Glutamatergic neuron (in vitro differentiated cells): ENCODE measurements at regions not wholly inside any gene's neighbourhood (a gene's known extent, or its start where the extent isn't known, plus 50 kb on each side); places are given as distances from the start of the nearest gene placed in this dataset.

Source experiments
- DNase-seq: peaks from one replicate; pipeline ENCODE4 v3.0.0; 2022
- H3K27ac Mint-ChIP-seq: one replicate; pipeline ENCODE4 v1.8.0; 2020; ENCODE audit warnings: mild to moderate bottlenecking, mixed read lengths, inconsistent platforms; ENCODE audit not compliant: unreplicated experiment
- H3K27me3 Mint-ChIP-seq: one replicate; pipeline ENCODE4 v1.8.0; 2020; ENCODE audit warnings: mild to moderate bottlenecking, moderate library complexity, mixed read lengths, inconsistent platforms; ENCODE audit not compliant: unreplicated experiment
- H3K36me3 Mint-ChIP-seq: one replicate; pipeline ENCODE4 v1.8.0; 2020; ENCODE audit warnings: mild to moderate bottlenecking, mixed read lengths, inconsistent platforms; ENCODE audit not compliant: unreplicated experiment
- H3K4me1 Mint-ChIP-seq: one replicate; pipeline ENCODE4 v1.8.0; 2020; ENCODE audit warnings: mild to moderate bottlenecking, low read depth, mixed read lengths, inconsistent platforms; ENCODE audit not compliant: unreplicated experiment
- H3K4me3 Mint-ChIP-seq: one replicate; pipeline ENCODE4 v1.8.0; 2020; ENCODE audit warnings: mild to moderate bottlenecking, mixed read lengths, inconsistent platforms; ENCODE audit not compliant: unreplicated experiment
- H3K9me3 Mint-ChIP-seq: one replicate; pipeline ENCODE4 v1.8.0; 2020; ENCODE audit warnings: mild to moderate bottlenecking, moderate library complexity, mixed read lengths, inconsistent platforms; ENCODE audit not compliant: unreplicated experiment
- CTCF ChIP-seq: fragments of 200-600 bp; sonication (generic); IDR thresholded peaks from one replicate; pipeline ENCODE4 v1.5.0; 2021; ENCODE audit not compliant: partially characterized antibody, unreplicated experiment

- peaks cover 5% of the 10 kb centered on the region for H3K4me1 Mint-ChIP-seq
Observed at GRCh38 chr6:15901141-15902115, 227.5 kb upstream of the MYLIP start.

GRCh38 chr6:15898693-15899092, 230.2 kb upstream of the MYLIP start:
- no peak overlapping the region for H3K27ac Mint-ChIP-seq
- no peaks in the 10 kb centered on the region for H3K4me1 Mint-ChIP-seq
- no peak for TF ChIP-seq CTCF
- DNase-seq = no peak
- H3K9me3 Mint-ChIP-seq = no peaks in the 10 kb centered on the region
- H3K4me3 Mint-ChIP-seq = no peak overlapping the region
- H3K27me3 Mint-ChIP-seq = peaks cover 3% of the 10 kb centered on the region
- H3K36me3 Mint-ChIP-seq = no peaks in the 10 kb centered on the region

More at GRCh38 chr6:15901141-15902115, 227.5 kb upstream of the MYLIP start:
- no peaks in the 10 kb centered on the region for H3K36me3 Mint-ChIP-seq
- no peak for TF ChIP-seq CTCF
- H3K4me3 Mint-ChIP-seq = no peak overlapping the region
- DNase-seq = no peak
- H3K27ac Mint-ChIP-seq = no peak overlapping the region
- peaks cover 8% of the 10 kb centered on the region for H3K27me3 Mint-ChIP-seq
- H3K9me3 Mint-ChIP-seq = peaks cover 3% of the 10 kb centered on the region

GRCh38 chr6:15897063-15897876, 231.6 kb upstream of the MYLIP start:
- Mint-ChIP-seq H3K4me3 (no peak overlapping the region), H3K4me1 (no peaks in the 10 kb centered on the region), H3K27ac (no peak overlapping the region), H3K36me3 (peaks cover 4% of the 10 kb centered on the region), H3K9me3 (no peaks in the 10 kb centered on the region), H3K27me3 (peaks cover 2% of the 10 kb centered on the region)
- no peak for DNase-seq
- TF ChIP-seq CTCF = no peak

- H3K27me3 Mint-ChIP-seq = peaks cover 2% of the 10 kb centered on the region
- H3K27ac Mint-ChIP-seq = no peak overlapping the region
- H3K9me3 Mint-ChIP-seq = no peaks in the 10 kb centered on the region
- peaks cover 4% of the 10 kb centered on the region for H3K36me3 Mint-ChIP-seq
- H3K4me1 Mint-ChIP-seq = no peaks in the 10 kb centered on the region
- TF ChIP-seq CTCF = no peak
- no peak for DNase-seq
- H3K4me3 Mint-ChIP-seq = no peak overlapping the region
Observed at GRCh38 chr6:15894973-15895725, 232.3 kb upstream of the DTNBP1 start.
